ENCODE measurements at regions not wholly inside any gene's neighbourhood (a gene's known extent, or its start where the extent isn't known, plus 50 kb on each side); places are given as distances from the start of the nearest gene placed in this dataset.

DNA sequence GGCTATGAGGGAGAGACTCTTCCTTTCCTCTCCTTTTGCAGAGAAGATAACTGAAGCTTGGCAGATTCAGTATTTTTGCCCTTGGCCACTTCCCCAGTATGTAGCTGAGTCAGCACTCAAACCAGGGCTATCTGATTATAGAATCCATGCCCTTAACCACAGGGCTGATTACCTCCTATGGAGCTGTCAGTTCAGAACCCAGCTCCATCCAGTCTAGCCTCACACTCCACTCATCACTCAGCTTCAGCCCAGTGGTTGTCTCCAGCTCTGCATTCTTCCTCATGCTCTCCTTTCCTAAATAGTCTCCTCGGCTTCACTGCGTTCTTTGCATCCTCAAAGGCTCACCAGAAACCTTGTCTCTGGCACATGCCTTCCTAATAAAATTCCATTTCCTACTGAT is 151.6 kb upstream of the BLID start:
- TF ChIP-seq, protein P1, sequence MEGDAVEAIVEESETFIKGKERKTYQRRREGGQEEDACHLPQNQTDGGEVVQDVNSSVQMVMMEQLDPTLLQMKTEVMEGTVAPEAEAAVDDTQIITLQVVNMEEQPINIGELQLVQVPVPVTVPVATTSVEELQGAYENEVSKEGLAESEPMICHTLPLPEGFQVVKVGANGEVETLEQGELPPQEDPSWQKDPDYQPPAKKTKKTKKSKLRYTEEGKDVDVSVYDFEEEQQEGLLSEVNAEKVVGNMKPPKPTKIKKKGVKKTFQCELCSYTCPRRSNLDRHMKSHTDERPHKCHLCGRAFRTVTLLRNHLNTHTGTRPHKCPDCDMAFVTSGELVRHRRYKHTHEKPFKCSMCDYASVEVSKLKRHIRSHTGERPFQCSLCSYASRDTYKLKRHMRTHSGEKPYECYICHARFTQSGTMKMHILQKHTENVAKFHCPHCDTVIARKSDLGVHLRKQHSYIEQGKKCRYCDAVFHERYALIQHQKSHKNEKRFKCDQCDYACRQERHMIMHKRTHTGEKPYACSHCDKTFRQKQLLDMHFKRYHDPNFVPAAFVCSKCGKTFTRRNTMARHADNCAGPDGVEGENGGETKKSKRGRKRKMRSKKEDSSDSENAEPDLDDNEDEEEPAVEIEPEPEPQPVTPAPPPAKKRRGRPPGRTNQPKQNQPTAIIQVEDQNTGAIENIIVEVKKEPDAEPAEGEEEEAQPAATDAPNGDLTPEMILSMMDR (IDR thresholded peaks at IDR 0.05) = no peak
- TF ChIP-seq POLR2A (IDR thresholded peaks at IDR 0.05) = no peak
- TF ChIP-seq POLR2AphosphoS5 (IDR thresholded peaks at IDR 0.05; ENCODE audit: insufficient read depth in 1 of 2, low read depth in 1 of 2) = no peak

Data from vagina (tissue), 2 donors.